CD14-positive monocyte (primary cell): ENCODE measurements at regions not wholly inside any gene's neighbourhood (a gene's known extent, or its start where the extent isn't known, plus 50 kb on each side); places are given as distances from the start of the nearest gene placed in this dataset.

Experiments used
- DNase-seq, 3 donors: peaks; one replicate each; pipeline ENCODE4 v3.0.0-alpha.2; 2011 to 2022
- H2AFZ ChIP-seq: 2 replicates; pipeline ENCODE4 v1.6.0; 2012; ENCODE audit warnings: mild to moderate bottlenecking, low read depth, low read length, inconsistent platforms; ENCODE audit not compliant: insufficient read depth, poor library complexity, severe bottlenecking
- H3K27ac ChIP-seq, 2 donors: 1 replicate in 1 of 2; 2 replicates in 1 of 2; pipeline ENCODE4 v1.5.1; 2012 to 2013; ENCODE audit warnings: low read length in 2 of 2, control low read depth in 1 of 2, inconsistent platforms in 1 of 2, low read depth in 1 of 2, mild to moderate bottlenecking in 1 of 2
- H3K27me3 ChIP-seq, 2 donors: one replicate each; pipeline versions ENCODE4 v1.6.0 to v1.6.1; 2011 to 2013; ENCODE audit warnings: low read length in 2 of 2; ENCODE audit not compliant: control insufficient read depth in 2 of 2, insufficient read depth in 2 of 2
- H3K36me3 ChIP-seq, 2 donors: replicated peaks in 1 of 2; 1 replicate in 1 of 2; 2 replicates in 1 of 2; pipeline versions ENCODE4 v1.5.1 to v1.6.1; 2012 to 2013; ENCODE audit warnings: low read length in 2 of 2, control low read depth in 1 of 2, inconsistent platforms in 1 of 2, mild to moderate bottlenecking in 1 of 2; ENCODE audit not compliant: insufficient read depth in 2 of 2, control insufficient read depth in 1 of 2
- H3K4me1 ChIP-seq, 2 donors: 1 replicate in 1 of 2; 2 replicates in 1 of 2; pipeline versions ENCODE4 v1.5.1 to v1.6.1; 2012 to 2013; ENCODE audit warnings: low read length in 2 of 2, control low read depth in 1 of 2, inconsistent platforms in 1 of 2, mild to moderate bottlenecking in 1 of 2, moderate library complexity in 1 of 2; ENCODE audit not compliant: insufficient read depth in 2 of 2, control insufficient read depth in 1 of 2
- H3K4me2 ChIP-seq: replicated peaks from 2 replicates; pipeline ENCODE3; 2012; ENCODE audit warnings: low read length, moderate library complexity, mild to moderate bottlenecking; ENCODE audit not compliant: poor library complexity, severe bottlenecking; ENCODE audit errors: extremely low read depth
- H3K4me3 ChIP-seq, 3 experiments: fragments of 200-600 bp in 1 of 3; sonication (generic) in 1 of 3; replicated peaks in 1 of 3; 1 replicate in 2 of 3; 2 replicates in 1 of 3; pipeline ENCODE4 v1.5.1; 2011 to 2013; ENCODE audit warnings: low read length in 3 of 3, mild to moderate bottlenecking in 3 of 3, control low read depth in 2 of 3, low read depth in 2 of 3, inconsistent platforms in 1 of 3, moderate library complexity in 1 of 3
- H3K79me2 ChIP-seq: 2 replicates; pipeline ENCODE4 v1.6.0; 2012; ENCODE audit warnings: mild to moderate bottlenecking, control low read depth, inconsistent platforms, low read length, moderate library complexity; ENCODE audit not compliant: insufficient read depth
- H3K9ac ChIP-seq: 2 replicates; pipeline ENCODE4 v1.6.0; 2017; ENCODE audit warnings: low read length, mild to moderate bottlenecking; ENCODE audit not compliant: insufficient read depth, poor library complexity, severe bottlenecking
- H3K9me3 ChIP-seq, 2 donors: replicated peaks in 1 of 2; 1 replicate in 1 of 2; 2 replicates in 1 of 2; pipeline versions ENCODE4 v1.5.1 to v1.6.1; 2012 to 2013; ENCODE audit warnings: low read length in 2 of 2, control low read depth in 1 of 2; ENCODE audit not compliant: control insufficient read depth in 1 of 2, insufficient read depth in 1 of 2
- H4K20me1 ChIP-seq: 2 replicates; pipeline ENCODE4 v1.6.0; 2012; ENCODE audit warnings: mild to moderate bottlenecking, low read length, control low read depth, moderate library complexity; ENCODE audit not compliant: insufficient read depth
- H3K27ac Mint-ChIP-seq, 7 donors: one replicate each; pipeline ENCODE4 v1.8.0; 2020; ENCODE audit warnings: mild to moderate bottlenecking in 7 of 7, mixed read lengths in 7 of 7, moderate library complexity in 6 of 7, inconsistent platforms in 2 of 7
- H3K27me3 Mint-ChIP-seq, 3 donors: one replicate each; pipeline ENCODE4 v1.8.0; 2021 to 2022; ENCODE audit warnings: low read depth in 3 of 3, mild to moderate bottlenecking in 3 of 3, mixed read lengths in 3 of 3, moderate library complexity in 3 of 3, inconsistent platforms in 1 of 3
- H3K36me3 Mint-ChIP-seq, 2 donors: one replicate each; pipeline ENCODE4 v1.8.0; 2020; ENCODE audit warnings: mixed read lengths in 2 of 2, inconsistent platforms in 1 of 2, mild to moderate bottlenecking in 1 of 2
- H3K4me1 Mint-ChIP-seq: one replicate; pipeline ENCODE4 v1.8.0; 2020; ENCODE audit warnings: mild to moderate bottlenecking, mixed read lengths
- H3K4me3 Mint-ChIP-seq, 2 donors: one replicate each; pipeline ENCODE4 v1.8.0; 2020; ENCODE audit warnings: mild to moderate bottlenecking in 2 of 2, mixed read lengths in 2 of 2, moderate library complexity in 1 of 2
- H3K9me3 Mint-ChIP-seq, 7 donors: one replicate each; pipeline ENCODE4 v1.8.0; 2020 to 2022; ENCODE audit warnings: mixed read lengths in 7 of 7, mild to moderate bottlenecking in 6 of 7, moderate library complexity in 6 of 7, inconsistent platforms in 2 of 7
- WGBS: methylation state at CpG from one replicate; pipeline ENCODE4 v1.1.5; 2013; ENCODE audit warnings: missing lambda C conversion rate; ENCODE audit not compliant: insufficient coverage; 5-methylcytosine and 5-hydroxymethylcytosine counted together
- intact Hi-C, 2 donors: fragments of 100-400 bp; cut with micrococcal nuclease; formaldehyde crosslinking; loops; one replicate each; pipeline versions ENCODE4 v1.15.0 to v1.15.1; 2023
- TF ChIP-seq, protein P1 (sequence below): fragments of 200-600 bp; IDR thresholded peaks from one replicate; pipeline ENCODE4 v1.8.0; 2022; ENCODE audit warnings: antibody characterized with exemption, mild to moderate bottlenecking

DNA sequence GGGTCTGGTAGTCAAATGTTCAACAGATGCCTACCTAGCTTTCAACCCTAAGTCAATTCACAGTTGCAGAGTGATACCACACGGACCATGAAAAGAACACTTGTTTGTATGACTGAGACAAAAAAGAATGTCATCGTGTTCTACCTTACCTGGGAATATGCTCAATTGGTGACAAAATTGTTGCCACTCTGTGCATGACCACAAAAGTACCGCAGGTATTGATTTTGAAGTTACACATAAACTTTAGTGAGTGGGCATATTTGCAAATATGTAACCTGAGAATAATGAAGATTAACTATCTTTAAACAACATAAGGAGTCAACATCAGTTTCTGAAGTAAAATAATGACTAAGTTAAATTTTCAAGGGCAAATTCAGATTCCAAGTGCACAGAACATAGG, 53.4 kb upstream of the SNRPN start:
- H3K27me3 ChIP-seq: no peaks in the 10 kb centered on the region
- no peaks in the 10 kb centered on the region for H4K20me1 ChIP-seq
- Mint-ChIP-seq H3K9me3 (peaks cover 17 to 62% (median 47%) of the 10 kb centered on the region in 7 donors), H3K27ac (no peak overlapping the region), H3K4me1 (no peaks in the 10 kb centered on the region), H3K4me3 (no peak overlapping the region), H3K36me3 (no peaks in the 10 kb centered on the region), H3K27me3 (peaks cover 0 to 2% (median 0%) of the 10 kb centered on the region in 3 donors)
- no peaks in the 10 kb centered on the region for H3K36me3 ChIP-seq
- DNase-seq: no peak
- no peak overlapping the region for H3K27ac ChIP-seq
- H3K4me3 ChIP-seq: no peak overlapping the region
- H3K9ac ChIP-seq: no peak overlapping the region
- H3K4me1 ChIP-seq: no peaks in the 10 kb centered on the region
- peaks cover 50 to 77% of the 10 kb centered on the region in 2 donors for H3K9me3 ChIP-seq
- intact Hi-C loops: no loop called here
- WGBS: 67% methylated on average over 2 of the region's 3 CpGs
- H3K79me2 ChIP-seq: no peaks in the 10 kb centered on the region
- no peak overlapping the region for H2AFZ ChIP-seq
- H3K4me2 ChIP-seq: no peak overlapping the region
- TF ChIP-seq, protein P1, sequence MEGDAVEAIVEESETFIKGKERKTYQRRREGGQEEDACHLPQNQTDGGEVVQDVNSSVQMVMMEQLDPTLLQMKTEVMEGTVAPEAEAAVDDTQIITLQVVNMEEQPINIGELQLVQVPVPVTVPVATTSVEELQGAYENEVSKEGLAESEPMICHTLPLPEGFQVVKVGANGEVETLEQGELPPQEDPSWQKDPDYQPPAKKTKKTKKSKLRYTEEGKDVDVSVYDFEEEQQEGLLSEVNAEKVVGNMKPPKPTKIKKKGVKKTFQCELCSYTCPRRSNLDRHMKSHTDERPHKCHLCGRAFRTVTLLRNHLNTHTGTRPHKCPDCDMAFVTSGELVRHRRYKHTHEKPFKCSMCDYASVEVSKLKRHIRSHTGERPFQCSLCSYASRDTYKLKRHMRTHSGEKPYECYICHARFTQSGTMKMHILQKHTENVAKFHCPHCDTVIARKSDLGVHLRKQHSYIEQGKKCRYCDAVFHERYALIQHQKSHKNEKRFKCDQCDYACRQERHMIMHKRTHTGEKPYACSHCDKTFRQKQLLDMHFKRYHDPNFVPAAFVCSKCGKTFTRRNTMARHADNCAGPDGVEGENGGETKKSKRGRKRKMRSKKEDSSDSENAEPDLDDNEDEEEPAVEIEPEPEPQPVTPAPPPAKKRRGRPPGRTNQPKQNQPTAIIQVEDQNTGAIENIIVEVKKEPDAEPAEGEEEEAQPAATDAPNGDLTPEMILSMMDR: no peak
